GM23338 (cell line): ENCODE measurements at regions not wholly inside any gene's neighbourhood (a gene's known extent, or its start where the extent isn't known, plus 50 kb on each side); places are given as distances from the start of the nearest gene placed in this dataset.

Experiments used
- ATAC-seq: fragments of 200-7000 bp; cut with Tn5 transposase; 3 replicates; pipeline ENCODE4 v1.9.1; 2020
- DNase-seq: peaks from one replicate; pipeline ENCODE4 v3.0.0-alpha.2; 2015; ENCODE audit warnings: low spot score
- H2AFZ ChIP-seq: fragments of 200-600 bp; sonication (generic); 2 replicates; pipeline ENCODE4 v1.8.0; 2016; ENCODE audit warnings: antibody characterized with exemption, mild to moderate bottlenecking, moderate library complexity
- H3F3A ChIP-seq: fragments of 200-600 bp; sonication (generic); replicated peaks from 2 replicates; pipeline ENCODE4 v1.8.0; 2017; ENCODE audit warnings: antibody characterized with exemption, mixed run types, low read depth
- H3K27ac ChIP-seq: fragments of 200-600 bp; sonication (generic); 2 replicates; pipeline ENCODE4 v1.6.1; 2016; ENCODE audit warnings: low read depth
- H3K27me3 ChIP-seq: fragments of 200-600 bp; sonication (generic); 2 replicates; pipeline ENCODE4 v1.8.0; 2016; ENCODE audit warnings: mild to moderate bottlenecking, mixed run types, moderate library complexity; ENCODE audit not compliant: insufficient read depth
- H3K36me3 ChIP-seq: fragments of 200-600 bp; sonication (generic); 2 replicates; pipeline ENCODE4 v1.8.0; 2016; ENCODE audit warnings: mild to moderate bottlenecking; ENCODE audit not compliant: insufficient read depth
- H3K4me1 ChIP-seq: fragments of 200-600 bp; sonication (generic); 2 replicates; pipeline ENCODE4 v1.8.0; 2016; ENCODE audit warnings: mild to moderate bottlenecking, moderate library complexity; ENCODE audit not compliant: insufficient read depth
- H3K4me2 ChIP-seq: fragments of 200-600 bp; sonication (generic); 2 replicates; pipeline ENCODE4 v1.7.1; 2017; ENCODE audit warnings: mixed run types
- H3K4me3 ChIP-seq: fragments of 200-600 bp; sonication (generic); 2 replicates; pipeline ENCODE4 v1.6.1; 2016; ENCODE audit warnings: mixed run types
- H3K79me2 ChIP-seq: fragments of 200-600 bp; sonication (generic); replicated peaks from 2 replicates; pipeline ENCODE4 v1.8.0; 2017; ENCODE audit warnings: mild to moderate bottlenecking; ENCODE audit not compliant: insufficient read depth
- H3K9me2 ChIP-seq: fragments of 200-600 bp; sonication (generic); 2 replicates; pipeline ENCODE4 v1.8.0; 2017; ENCODE audit not compliant: insufficient read depth
- H4K20me1 ChIP-seq: fragments of 200-600 bp; sonication (generic); replicated peaks from 2 replicates; pipeline ENCODE4 v1.8.0; 2017; ENCODE audit warnings: mild to moderate bottlenecking; ENCODE audit not compliant: insufficient read depth
- H3K27ac Mint-ChIP-seq: 2 replicates; pipeline ENCODE4 v1.8.0; 2020; ENCODE audit warnings: inconsistent platforms, mild to moderate bottlenecking, moderate library complexity, mixed read lengths
- H3K27me3 Mint-ChIP-seq: 3 replicates; pipeline ENCODE4 v1.8.0; 2022; ENCODE audit warnings: low read depth, mild to moderate bottlenecking, moderate library complexity, mixed read lengths, inconsistent platforms; ENCODE audit not compliant: insufficient read depth, poor library complexity
- H3K36me3 Mint-ChIP-seq: 3 replicates; pipeline ENCODE4 v1.8.0; 2021; ENCODE audit warnings: low read depth, mild to moderate bottlenecking, inconsistent platforms, moderate library complexity, mixed read lengths
- H3K4me1 Mint-ChIP-seq: 3 replicates; pipeline ENCODE4 v1.8.0; 2020; ENCODE audit warnings: mild to moderate bottlenecking, inconsistent platforms, mixed read lengths
- H3K4me3 Mint-ChIP-seq: 3 replicates; pipeline ENCODE4 v1.8.0; 2021; ENCODE audit warnings: moderate library complexity, mild to moderate bottlenecking, inconsistent platforms, mixed read lengths
- H3K9me3 Mint-ChIP-seq: 3 replicates; pipeline ENCODE4 v1.8.0; 2020; ENCODE audit warnings: moderate library complexity, mild to moderate bottlenecking, inconsistent platforms, mixed read lengths
- CREB1 ChIP-seq: fragments of 250-450 bp; sonication (Bioruptor Pico); IDR thresholded peaks from 2 replicates; pipeline ENCODE4 v1.5.0; 2020; ENCODE audit warnings: low read depth, mild to moderate bottlenecking, moderate library complexity
- EZH2 ChIP-seq: fragments of 200-600 bp; sonication (generic); IDR thresholded peaks from one replicate; pipeline ENCODE4 v1.8.0; 2017; ENCODE audit warnings: antibody characterized with exemption, mild to moderate bottlenecking, low read depth; ENCODE audit not compliant: unreplicated experiment
- EZH2phosphoT487 ChIP-seq: fragments of 200-600 bp; sonication (generic); IDR thresholded peaks from one replicate; pipeline ENCODE4 v1.8.1; 2018; ENCODE audit warnings: antibody characterized with exemption; ENCODE audit not compliant: unreplicated experiment
- JUNB ChIP-seq: IDR thresholded peaks from one replicate; pipeline ENCODE4 v1.6.1; 2016; ENCODE audit warnings: antibody characterized with exemption; ENCODE audit not compliant: unreplicated experiment
- NANOG ChIP-seq: IDR thresholded peaks from 2 replicates; pipeline ENCODE4 v1.6.1; 2016; ENCODE audit warnings: antibody characterized with exemption, borderline replicate concordance
- POLR2AphosphoS5 ChIP-seq: IDR thresholded peaks from 2 replicates; pipeline ENCODE4 v1.6.1; 2016; ENCODE audit warnings: antibody characterized with exemption, low read depth
- STAT1 ChIP-seq: IDR thresholded peaks from one replicate; pipeline ENCODE4 v1.6.1; 2016; ENCODE audit warnings: antibody characterized with exemption; ENCODE audit not compliant: unreplicated experiment
- ZNF114 ChIP-seq: fragments of 250-450 bp; sonication (Bioruptor Pico); IDR thresholded peaks from 2 replicates; pipeline ENCODE4 v1.5.0; 2020; ENCODE audit warnings: mild to moderate bottlenecking, moderate library complexity
- ZNF331 ChIP-seq: fragments of 250-450 bp; sonication (Bioruptor Pico); IDR thresholded peaks from 2 replicates; pipeline ENCODE4 v1.5.0; 2020; ENCODE audit warnings: low read depth, mild to moderate bottlenecking, moderate library complexity
- TF ChIP-seq, protein P1 (sequence below): IDR thresholded peaks from 2 replicates; pipeline ENCODE4 v1.6.1; 2016; ENCODE audit warnings: antibody characterized with exemption
- TF ChIP-seq, protein P2 (sequence below): IDR thresholded peaks from one replicate; pipeline ENCODE4 v1.6.1; 2018; ENCODE audit warnings: antibody characterized with exemption; ENCODE audit not compliant: unreplicated experiment
- TF ChIP-seq, protein P3 (sequence below): fragments of 250-450 bp; sonication (Bioruptor Pico); IDR thresholded peaks from 2 replicates; pipeline ENCODE4 v1.5.0; 2020; ENCODE audit warnings: mild to moderate bottlenecking, moderate library complexity
- TF ChIP-seq, protein P4 (sequence below), 2 experiments: fragments of 200-600 bp in 1 of 2; sonication (generic) in 1 of 2; conservative IDR thresholded peaks; 2 replicates each; pipeline versions ENCODE4 v1.5.1 to v1.6.1; 2016 to 2017; ENCODE audit warnings: antibody characterized with exemption in 2 of 2, low read depth in 2 of 2, mild to moderate bottlenecking in 2 of 2, moderate library complexity in 1 of 2

DNA sequence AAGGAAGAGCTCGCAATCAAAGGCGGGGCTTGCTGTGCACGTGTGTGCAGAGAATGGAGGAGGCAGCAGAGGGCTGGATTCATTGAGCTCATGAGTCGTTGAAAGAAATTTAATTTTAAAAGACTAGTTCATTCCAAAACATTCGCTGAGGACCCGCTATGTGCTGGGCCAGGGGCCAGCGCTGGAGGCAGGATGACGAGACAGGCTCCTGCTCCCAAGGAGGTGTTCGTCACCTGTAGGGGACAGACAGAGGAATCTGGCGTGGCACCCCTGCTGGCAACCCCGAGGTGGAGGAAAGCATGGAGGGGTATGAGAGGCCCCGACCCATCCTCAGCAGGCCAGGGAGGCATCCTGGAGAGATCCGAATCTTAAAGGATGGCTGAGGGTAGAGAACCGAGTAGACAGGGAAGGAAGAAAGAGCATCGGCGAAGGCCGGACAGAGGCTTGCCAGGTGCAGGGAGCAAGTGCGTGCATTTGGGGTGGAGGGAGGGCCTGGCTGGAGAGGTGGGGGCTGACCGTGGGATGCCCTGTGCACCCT, 96.4 kb downstream of the CPZ start:
- Mint-ChIP-seq H3K4me1 (no peaks in the 10 kb centered on the region; the same call in 2 of the 3 replicates), H3K27me3 (peaks cover 36% of the 10 kb centered on the region), H3K36me3 (no peaks in the 10 kb centered on the region), H3K27ac (no peak overlapping the region), H3K9me3 (no peaks in the 10 kb centered on the region), H3K4me3 (no peak overlapping the region)
- H3K4me3 ChIP-seq, result no peak overlapping the region
- TF ChIP-seq, protein P1, sequence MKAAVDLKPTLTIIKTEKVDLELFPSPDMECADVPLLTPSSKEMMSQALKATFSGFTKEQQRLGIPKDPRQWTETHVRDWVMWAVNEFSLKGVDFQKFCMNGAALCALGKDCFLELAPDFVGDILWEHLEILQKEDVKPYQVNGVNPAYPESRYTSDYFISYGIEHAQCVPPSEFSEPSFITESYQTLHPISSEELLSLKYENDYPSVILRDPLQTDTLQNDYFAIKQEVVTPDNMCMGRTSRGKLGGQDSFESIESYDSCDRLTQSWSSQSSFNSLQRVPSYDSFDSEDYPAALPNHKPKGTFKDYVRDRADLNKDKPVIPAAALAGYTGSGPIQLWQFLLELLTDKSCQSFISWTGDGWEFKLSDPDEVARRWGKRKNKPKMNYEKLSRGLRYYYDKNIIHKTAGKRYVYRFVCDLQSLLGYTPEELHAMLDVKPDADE, result no peak
- no peak for TF ChIP-seq NANOG
- TF ChIP-seq EZH2, result no peak
- TF ChIP-seq ZNF331 (CRISPR knock-in tag), result no peak
- no peak for TF ChIP-seq POLR2AphosphoS5
- TF ChIP-seq EZH2phosphoT487, result no peak
- TF ChIP-seq, protein P2, sequence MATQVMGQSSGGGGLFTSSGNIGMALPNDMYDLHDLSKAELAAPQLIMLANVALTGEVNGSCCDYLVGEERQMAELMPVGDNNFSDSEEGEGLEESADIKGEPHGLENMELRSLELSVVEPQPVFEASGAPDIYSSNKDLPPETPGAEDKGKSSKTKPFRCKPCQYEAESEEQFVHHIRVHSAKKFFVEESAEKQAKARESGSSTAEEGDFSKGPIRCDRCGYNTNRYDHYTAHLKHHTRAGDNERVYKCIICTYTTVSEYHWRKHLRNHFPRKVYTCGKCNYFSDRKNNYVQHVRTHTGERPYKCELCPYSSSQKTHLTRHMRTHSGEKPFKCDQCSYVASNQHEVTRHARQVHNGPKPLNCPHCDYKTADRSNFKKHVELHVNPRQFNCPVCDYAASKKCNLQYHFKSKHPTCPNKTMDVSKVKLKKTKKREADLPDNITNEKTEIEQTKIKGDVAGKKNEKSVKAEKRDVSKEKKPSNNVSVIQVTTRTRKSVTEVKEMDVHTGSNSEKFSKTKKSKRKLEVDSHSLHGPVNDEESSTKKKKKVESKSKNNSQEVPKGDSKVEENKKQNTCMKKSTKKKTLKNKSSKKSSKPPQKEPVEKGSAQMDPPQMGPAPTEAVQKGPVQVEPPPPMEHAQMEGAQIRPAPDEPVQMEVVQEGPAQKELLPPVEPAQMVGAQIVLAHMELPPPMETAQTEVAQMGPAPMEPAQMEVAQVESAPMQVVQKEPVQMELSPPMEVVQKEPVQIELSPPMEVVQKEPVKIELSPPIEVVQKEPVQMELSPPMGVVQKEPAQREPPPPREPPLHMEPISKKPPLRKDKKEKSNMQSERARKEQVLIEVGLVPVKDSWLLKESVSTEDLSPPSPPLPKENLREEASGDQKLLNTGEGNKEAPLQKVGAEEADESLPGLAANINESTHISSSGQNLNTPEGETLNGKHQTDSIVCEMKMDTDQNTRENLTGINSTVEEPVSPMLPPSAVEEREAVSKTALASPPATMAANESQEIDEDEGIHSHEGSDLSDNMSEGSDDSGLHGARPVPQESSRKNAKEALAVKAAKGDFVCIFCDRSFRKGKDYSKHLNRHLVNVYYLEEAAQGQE, result no peak
- no peak for TF ChIP-seq JUNB
- no peak for TF ChIP-seq STAT1
- no peak for TF ChIP-seq CREB1 (CRISPR knock-in tag)
- no peak for TF ChIP-seq ZNF114 (CRISPR knock-in tag)
- TF ChIP-seq, protein P3, sequence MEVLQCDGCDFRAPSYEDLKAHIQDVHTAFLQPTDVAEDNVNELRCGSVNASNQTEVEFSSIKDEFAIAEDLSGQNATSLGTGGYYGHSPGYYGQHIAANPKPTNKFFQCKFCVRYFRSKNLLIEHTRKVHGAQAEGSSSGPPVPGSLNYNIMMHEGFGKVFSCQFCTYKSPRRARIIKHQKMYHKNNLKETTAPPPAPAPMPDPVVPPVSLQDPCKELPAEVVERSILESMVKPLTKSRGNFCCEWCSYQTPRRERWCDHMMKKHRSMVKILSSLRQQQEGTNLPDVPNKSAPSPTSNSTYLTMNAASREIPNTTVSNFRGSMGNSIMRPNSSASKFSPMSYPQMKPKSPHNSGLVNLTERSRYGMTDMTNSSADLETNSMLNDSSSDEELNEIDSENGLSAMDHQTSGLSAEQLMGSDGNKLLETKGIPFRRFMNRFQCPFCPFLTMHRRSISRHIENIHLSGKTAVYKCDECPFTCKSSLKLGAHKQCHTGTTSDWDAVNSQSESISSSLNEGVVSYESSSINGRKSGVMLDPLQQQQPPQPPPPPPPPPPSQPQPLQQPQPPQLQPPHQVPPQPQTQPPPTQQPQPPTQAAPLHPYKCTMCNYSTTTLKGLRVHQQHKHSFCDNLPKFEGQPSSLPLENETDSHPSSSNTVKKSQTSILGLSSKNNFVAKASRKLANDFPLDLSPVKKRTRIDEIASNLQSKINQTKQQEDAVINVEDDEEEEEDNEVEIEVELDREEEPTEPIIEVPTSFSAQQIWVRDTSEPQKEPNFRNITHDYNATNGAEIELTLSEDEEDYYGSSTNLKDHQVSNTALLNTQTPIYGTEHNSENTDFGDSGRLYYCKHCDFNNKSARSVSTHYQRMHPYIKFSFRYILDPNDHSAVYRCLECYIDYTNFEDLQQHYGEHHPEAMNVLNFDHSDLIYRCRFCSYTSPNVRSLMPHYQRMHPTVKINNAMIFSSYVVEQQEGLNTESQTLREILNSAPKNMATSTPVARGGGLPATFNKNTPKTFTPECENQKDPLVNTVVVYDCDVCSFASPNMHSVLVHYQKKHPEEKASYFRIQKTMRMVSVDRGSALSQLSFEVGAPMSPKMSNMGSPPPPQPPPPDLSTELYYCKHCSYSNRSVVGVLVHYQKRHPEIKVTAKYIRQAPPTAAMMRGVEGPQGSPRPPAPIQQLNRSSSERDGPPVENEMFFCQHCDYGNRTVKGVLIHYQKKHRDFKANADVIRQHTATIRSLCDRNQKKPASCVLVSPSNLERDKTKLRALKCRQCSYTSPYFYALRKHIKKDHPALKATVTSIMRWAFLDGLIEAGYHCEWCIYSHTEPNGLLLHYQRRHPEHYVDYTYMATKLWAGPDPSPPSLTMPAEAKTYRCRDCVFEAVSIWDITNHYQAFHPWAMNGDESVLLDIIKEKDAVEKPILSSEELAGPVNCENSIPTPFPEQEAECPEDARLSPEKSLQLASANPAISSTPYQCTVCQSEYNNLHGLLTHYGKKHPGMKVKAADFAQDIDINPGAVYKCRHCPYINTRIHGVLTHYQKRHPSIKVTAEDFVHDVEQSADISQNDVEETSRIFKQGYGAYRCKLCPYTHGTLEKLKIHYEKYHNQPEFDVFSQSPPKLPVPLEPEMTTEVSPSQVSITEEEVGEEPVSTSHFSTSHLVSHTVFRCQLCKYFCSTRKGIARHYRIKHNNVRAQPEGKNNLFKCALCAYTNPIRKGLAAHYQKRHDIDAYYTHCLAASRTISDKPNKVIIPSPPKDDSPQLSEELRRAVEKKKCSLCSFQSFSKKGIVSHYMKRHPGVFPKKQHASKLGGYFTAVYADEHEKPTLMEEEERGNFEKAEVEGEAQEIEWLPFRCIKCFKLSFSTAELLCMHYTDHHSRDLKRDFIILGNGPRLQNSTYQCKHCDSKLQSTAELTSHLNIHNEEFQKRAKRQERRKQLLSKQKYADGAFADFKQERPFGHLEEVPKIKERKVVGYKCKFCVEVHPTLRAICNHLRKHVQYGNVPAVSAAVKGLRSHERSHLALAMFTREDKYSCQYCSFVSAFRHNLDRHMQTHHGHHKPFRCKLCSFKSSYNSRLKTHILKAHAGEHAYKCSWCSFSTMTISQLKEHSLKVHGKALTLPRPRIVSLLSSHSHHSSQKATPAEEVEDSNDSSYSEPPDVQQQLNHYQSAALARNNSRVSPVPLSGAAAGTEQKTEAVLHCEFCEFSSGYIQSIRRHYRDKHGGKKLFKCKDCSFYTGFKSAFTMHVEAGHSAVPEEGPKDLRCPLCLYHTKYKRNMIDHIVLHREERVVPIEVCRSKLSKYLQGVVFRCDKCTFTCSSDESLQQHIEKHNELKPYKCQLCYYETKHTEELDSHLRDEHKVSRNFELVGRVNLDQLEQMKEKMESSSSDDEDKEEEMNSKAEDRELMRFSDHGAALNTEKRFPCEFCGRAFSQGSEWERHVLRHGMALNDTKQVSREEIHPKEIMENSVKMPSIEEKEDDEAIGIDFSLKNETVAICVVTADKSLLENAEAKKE, result no peak
- TF ChIP-seq, protein P4, sequence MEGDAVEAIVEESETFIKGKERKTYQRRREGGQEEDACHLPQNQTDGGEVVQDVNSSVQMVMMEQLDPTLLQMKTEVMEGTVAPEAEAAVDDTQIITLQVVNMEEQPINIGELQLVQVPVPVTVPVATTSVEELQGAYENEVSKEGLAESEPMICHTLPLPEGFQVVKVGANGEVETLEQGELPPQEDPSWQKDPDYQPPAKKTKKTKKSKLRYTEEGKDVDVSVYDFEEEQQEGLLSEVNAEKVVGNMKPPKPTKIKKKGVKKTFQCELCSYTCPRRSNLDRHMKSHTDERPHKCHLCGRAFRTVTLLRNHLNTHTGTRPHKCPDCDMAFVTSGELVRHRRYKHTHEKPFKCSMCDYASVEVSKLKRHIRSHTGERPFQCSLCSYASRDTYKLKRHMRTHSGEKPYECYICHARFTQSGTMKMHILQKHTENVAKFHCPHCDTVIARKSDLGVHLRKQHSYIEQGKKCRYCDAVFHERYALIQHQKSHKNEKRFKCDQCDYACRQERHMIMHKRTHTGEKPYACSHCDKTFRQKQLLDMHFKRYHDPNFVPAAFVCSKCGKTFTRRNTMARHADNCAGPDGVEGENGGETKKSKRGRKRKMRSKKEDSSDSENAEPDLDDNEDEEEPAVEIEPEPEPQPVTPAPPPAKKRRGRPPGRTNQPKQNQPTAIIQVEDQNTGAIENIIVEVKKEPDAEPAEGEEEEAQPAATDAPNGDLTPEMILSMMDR (conservative IDR thresholded peaks at IDR 0.05; ENCODE audit: low read depth in 2 of 2), result no peak
- ATAC-seq (no peak; the same call in 2 of the 3 replicates), DNase-seq (no peak)
- H3K27ac ChIP-seq, result no peak overlapping the region
- peak overlapping the region; percentile 59 for H2AFZ ChIP-seq
- 0 out of 2 replicates have a peak, but pooled peaks cover 4% of the 10 kb centered on the region for H3F3A ChIP-seq
- H3K9me2 ChIP-seq, result no peaks in the 10 kb centered on the region
- no peaks in the 10 kb centered on the region for H3K79me2 ChIP-seq
- no peaks in the 10 kb centered on the region for H3K36me3 ChIP-seq
- no peak overlapping the region for H3K4me2 ChIP-seq
- H3K4me1 ChIP-seq, result no peaks in the 10 kb centered on the region
- no peaks in the 10 kb centered on the region for H4K20me1 ChIP-seq
- H3K27me3 ChIP-seq, result 0 out of 2 replicates have a peak, but pooled peaks cover 5% of the 10 kb centered on the region
